ENCODE measurements at regions not wholly inside any gene's neighbourhood (a gene's known extent, or its start where the extent isn't known, plus 50 kb on each side); places are given as distances from the start of the nearest gene placed in this dataset.

DNA sequence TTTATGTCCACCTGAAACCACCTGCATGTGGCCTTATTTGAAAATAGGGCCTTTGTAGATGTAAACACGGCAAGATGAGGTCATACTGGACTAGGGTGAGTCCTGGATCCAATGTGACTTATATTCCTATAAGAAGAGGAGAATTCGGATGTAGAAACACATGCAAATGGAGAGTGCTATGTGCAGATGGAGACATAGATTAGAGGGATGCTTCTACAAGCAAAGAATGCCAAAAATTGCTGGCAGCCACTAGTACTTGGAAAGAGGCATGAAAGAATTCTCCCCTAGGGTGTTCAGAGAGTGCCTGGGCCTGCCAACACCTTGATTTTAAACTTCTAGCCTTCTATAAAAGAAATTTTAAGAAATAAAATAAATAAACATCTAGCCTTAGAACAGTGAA lies 226.1 kb downstream of the RFC3 start:
- no peak overlapping the region for H3K27ac ChIP-seq (ENCODE audit: low read depth, low read length)
- no peaks in the 10 kb centered on the region for H3K27me3 ChIP-seq (ENCODE audit: insufficient read depth, low read length)
- H3K9ac ChIP-seq (ENCODE audit: low read depth, low read length), result no peak overlapping the region
- 82% methylated on average over 2 of the region's 2 CpGs for WGBS
- H3K9me3 ChIP-seq (ENCODE audit: insufficient read depth, low read depth, low read length), result no peaks in the 10 kb centered on the region
- no peaks in the 10 kb centered on the region for H3K4me1 ChIP-seq (ENCODE audit: insufficient read depth, low read length)
- no peaks in the 10 kb centered on the region for H3K36me3 ChIP-seq (ENCODE audit: insufficient read depth, low read length)
- no peak overlapping the region for H3K4me3 ChIP-seq (ENCODE audit: low read length)

DNA sequence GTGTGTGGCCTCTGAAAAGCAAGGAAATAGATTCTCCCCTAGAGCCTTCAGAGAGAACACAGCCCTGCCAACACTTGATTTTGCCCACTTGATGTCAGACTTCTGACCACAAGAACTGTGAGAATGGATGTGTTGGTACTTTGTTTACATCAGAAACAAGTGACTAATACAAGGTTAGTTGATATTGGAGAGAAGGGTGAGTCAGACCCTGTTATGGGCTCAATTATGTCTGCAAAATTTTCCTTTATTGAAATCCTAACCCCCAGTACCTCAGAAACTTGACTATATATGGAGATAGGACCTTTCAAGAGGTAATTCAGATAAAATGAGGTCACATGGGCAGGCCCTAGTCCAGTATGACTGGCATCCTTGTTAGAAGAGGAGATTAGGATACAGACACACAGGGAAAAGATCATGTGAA lies 226.7 kb downstream of the RFC3 start:
- no peaks in the 10 kb centered on the region for H3K27me3 ChIP-seq (ENCODE audit: insufficient read depth, low read length)
- no peaks in the 10 kb centered on the region for H3K36me3 ChIP-seq (ENCODE audit: insufficient read depth, low read length)
- no peak overlapping the region for H3K27ac ChIP-seq (ENCODE audit: low read depth, low read length)
- no peaks in the 10 kb centered on the region for H3K9me3 ChIP-seq (ENCODE audit: insufficient read depth, low read depth, low read length)
- no peak overlapping the region for H3K9ac ChIP-seq (ENCODE audit: low read depth, low read length)
- H3K4me1 ChIP-seq (ENCODE audit: insufficient read depth, low read length), result no peaks in the 10 kb centered on the region
- H3K4me3 ChIP-seq (ENCODE audit: low read length), result no peak overlapping the region

DNA sequence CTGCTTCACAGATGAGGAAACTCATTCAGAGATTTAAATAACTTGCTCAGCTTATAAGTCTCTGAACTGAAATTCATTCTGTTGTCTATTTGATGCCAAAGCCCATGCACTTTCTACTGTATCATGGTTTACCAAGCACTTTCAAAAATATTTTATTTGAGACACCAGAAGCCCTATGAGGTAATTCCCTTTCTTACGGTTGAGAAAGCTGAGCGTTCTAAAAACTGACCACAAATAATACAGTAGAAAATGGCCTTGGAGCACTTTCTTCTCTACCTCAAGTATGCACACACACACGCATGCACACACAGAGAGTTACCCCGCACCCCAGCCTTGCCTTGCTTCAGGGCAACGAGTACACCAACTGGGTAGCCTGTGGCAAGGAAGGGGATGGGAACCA lies 228.5 kb downstream of the RFC3 start:
- H3K27me3 ChIP-seq (ENCODE audit: insufficient read depth, low read length), result no peaks in the 10 kb centered on the region
- no peak overlapping the region for H3K27ac ChIP-seq (ENCODE audit: low read depth, low read length)
- H3K4me1 ChIP-seq (ENCODE audit: insufficient read depth, low read length), result no peaks in the 10 kb centered on the region
- H3K9ac ChIP-seq (ENCODE audit: low read depth, low read length), result no peak overlapping the region
- H3K9me3 ChIP-seq (ENCODE audit: insufficient read depth, low read depth, low read length), result no peaks in the 10 kb centered on the region
- no peak overlapping the region for H3K4me3 ChIP-seq (ENCODE audit: low read length)
- no peaks in the 10 kb centered on the region for H3K36me3 ChIP-seq (ENCODE audit: insufficient read depth, low read length)
- WGBS, result 99% methylated on average over 5 of the region's 5 CpGs

DNA sequence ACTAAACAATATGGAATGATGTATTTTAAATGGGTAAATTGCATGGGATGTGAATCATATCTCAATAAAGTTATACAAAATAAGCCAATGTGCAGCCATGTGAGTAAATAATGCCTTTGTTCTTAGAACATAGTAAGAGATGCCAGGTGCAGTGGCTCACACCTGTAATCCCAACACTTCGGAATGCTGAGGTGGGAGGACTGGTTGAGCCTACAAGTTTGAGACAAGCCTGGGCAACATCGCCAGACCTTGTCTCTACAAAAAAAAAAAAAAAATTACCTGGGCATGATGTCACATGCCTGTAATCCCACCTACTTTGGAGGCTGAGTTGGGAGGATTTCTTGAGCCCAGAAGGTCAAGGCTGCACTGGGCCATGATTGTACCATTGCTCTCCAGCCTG lies 230.7 kb downstream of the RFC3 start:
- Histone ChIP-seq H3K4me3 (ENCODE audit: low read length) (no peak overlapping the region), H3K4me1 (ENCODE audit: insufficient read depth, low read length) (no peaks in the 10 kb centered on the region), H3K9me3 (ENCODE audit: insufficient read depth, low read depth, low read length) (no peaks in the 10 kb centered on the region), H3K27me3 (ENCODE audit: insufficient read depth, low read length) (no peaks in the 10 kb centered on the region), H3K36me3 (ENCODE audit: insufficient read depth, low read length) (no peaks in the 10 kb centered on the region), H3K9ac (ENCODE audit: low read depth, low read length) (no peak overlapping the region), H3K27ac (ENCODE audit: low read depth, low read length) (no peak overlapping the region)
- 88% methylated on average over 2 of the region's 2 CpGs for WGBS

DNA sequence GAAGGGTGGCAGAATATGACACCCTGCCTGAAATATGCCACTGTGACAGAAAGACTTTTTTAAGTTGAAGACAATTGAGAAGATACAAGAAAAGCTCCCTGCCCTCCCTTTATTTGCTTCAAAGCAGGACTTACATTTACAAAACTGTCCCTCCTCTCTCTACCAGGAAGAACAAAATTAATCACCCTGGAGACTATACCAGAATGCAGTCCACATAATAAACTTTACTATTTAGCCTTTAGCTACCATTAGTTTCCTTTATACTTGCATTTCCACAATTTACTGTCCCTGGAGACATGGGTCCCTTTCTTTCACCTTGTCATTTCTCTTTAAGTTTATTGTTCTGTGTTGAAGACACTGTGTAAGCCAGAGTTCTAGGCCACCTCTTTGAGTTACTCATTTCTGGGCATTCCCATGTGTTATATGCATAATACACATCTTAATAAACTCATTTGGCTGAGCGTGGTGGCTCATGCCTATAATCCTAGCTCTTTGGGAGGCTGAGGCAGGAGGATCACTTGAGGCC lies 238.8 kb downstream of the RFC3 start:
- 82% methylated on average over 1 of the region's 1 CpG for WGBS

DNA sequence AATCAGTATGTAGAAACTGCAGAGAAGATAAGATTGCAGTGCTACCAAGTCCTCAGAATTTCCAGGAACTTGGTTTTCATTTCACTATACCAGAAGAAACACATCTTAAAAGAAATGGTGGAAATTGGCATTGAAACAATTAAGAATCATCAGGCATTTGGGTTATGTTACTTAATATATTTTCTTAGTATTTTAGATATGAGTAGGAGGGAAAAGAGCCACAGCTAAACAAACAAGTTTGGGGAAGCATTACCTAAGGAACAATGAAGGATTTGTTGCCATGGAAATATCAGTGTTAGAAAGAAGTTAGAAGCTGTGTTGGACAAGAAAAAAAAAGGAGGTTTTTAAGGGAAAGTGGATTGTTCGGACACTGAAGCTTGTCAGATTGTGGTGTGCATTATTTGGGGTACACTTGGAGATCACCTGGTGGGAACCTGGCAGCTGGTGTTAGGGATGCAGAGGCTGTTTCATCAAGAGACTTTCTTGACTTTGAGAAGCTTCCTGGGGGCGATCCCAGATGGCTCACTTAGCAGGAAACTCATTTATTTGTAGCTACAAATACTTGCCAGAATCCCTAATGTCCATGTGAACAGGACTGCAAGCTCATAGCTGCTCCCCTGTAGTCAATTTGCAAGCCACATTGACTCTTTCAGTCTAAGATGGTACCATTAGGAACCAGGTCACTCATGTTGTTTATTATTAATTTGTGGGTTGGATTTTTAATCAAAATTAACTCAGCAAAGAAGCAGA lies 246.7 kb downstream of the RFC3 start:
- Histone ChIP-seq H3K4me3 (ENCODE audit: low read length) (no peak overlapping the region), H3K4me1 (ENCODE audit: insufficient read depth, low read length) (no peaks in the 10 kb centered on the region), H3K9me3 (ENCODE audit: insufficient read depth, low read depth, low read length) (no peaks in the 10 kb centered on the region), H3K36me3 (ENCODE audit: insufficient read depth, low read length) (no peaks in the 10 kb centered on the region), H3K27ac (ENCODE audit: low read depth, low read length) (no peak overlapping the region), H3K27me3 (ENCODE audit: insufficient read depth, low read length) (no peaks in the 10 kb centered on the region), H3K9ac (ENCODE audit: low read depth, low read length) (no peak overlapping the region)
- 86% methylated on average over 2 of the region's 2 CpGs for WGBS

More for the DNA sequence above, 238.8 kb downstream of the RFC3 start:
- Histone ChIP-seq H3K27ac (ENCODE audit: low read depth, low read length) (no peak overlapping the region), H3K4me3 (ENCODE audit: low read length) (no peak overlapping the region), H3K9me3 (ENCODE audit: insufficient read depth, low read depth, low read length) (no peaks in the 10 kb centered on the region; the same call in 1 of the 2 replicates), H3K27me3 (ENCODE audit: insufficient read depth, low read length) (no peaks in the 10 kb centered on the region), H3K4me1 (ENCODE audit: insufficient read depth, low read length) (no peaks in the 10 kb centered on the region), H3K36me3 (ENCODE audit: insufficient read depth, low read length) (no peaks in the 10 kb centered on the region), H3K9ac (ENCODE audit: low read depth, low read length) (no peak overlapping the region)

DNA sequence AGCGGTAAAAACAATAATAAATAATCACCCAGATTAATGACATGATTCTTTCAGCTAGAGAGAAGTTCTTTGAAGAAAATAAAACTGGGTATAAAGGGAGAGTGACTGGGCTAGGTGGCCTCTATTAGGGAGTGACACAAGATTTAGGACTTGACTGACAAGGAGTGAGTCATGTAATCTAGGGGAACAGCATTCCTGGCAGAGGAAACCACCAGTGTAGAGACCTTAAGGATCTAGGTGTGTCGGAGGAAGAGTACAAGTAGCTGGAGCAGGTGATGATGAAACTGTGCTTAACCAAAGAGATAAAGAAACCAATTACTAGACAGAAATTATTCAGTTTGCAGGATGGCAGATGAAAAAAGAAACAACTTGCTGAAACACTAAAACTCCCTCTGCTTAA lies 248.0 kb downstream of the RFC3 start:
- Histone ChIP-seq H3K9me3 (ENCODE audit: insufficient read depth, low read depth, low read length) (peaks cover 3% of the 10 kb centered on the region; the same call in 1 of the 2 replicates), H3K4me3 (ENCODE audit: low read length) (no peak overlapping the region), H3K27me3 (ENCODE audit: insufficient read depth, low read length) (no peaks in the 10 kb centered on the region), H3K36me3 (ENCODE audit: insufficient read depth, low read length) (no peaks in the 10 kb centered on the region), H3K27ac (ENCODE audit: low read depth, low read length) (no peak overlapping the region), H3K4me1 (ENCODE audit: insufficient read depth, low read length) (no peaks in the 10 kb centered on the region), H3K9ac (ENCODE audit: low read depth, low read length) (no peak overlapping the region)
- 100% methylated on average over 1 of the region's 2 CpGs for WGBS

DNA sequence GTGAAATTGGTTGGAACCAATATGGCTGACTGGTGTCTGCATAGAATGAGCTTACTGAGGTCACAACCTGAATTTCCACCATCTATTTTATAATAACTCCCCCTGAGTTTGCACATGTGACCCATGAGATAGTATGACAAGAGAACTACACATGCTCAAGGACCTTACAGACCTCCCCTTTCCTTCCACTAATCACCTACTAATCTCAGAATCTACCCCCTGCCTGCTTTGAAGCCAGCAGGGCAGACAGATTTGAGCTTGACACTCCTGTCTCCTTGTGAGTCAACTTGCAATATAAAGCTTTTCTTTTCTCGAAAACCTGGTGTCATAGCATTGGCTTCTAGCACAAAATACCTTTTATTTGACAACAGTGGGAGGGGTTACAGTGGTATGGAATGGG lies 248.4 kb downstream of the RFC3 start:
- Histone ChIP-seq H3K9me3 (ENCODE audit: insufficient read depth, low read depth, low read length) (peaks cover 3% of the 10 kb centered on the region; the same call in 1 of the 2 replicates), H3K27me3 (ENCODE audit: insufficient read depth, low read length) (no peaks in the 10 kb centered on the region), H3K27ac (ENCODE audit: low read depth, low read length) (no peak overlapping the region), H3K36me3 (ENCODE audit: insufficient read depth, low read length) (no peaks in the 10 kb centered on the region), H3K4me1 (ENCODE audit: insufficient read depth, low read length) (no peaks in the 10 kb centered on the region), H3K9ac (ENCODE audit: low read depth, low read length) (no peak overlapping the region), H3K4me3 (ENCODE audit: low read length) (no peak overlapping the region)
- 75% methylated on average over 1 of the region's 1 CpG for WGBS

DNA sequence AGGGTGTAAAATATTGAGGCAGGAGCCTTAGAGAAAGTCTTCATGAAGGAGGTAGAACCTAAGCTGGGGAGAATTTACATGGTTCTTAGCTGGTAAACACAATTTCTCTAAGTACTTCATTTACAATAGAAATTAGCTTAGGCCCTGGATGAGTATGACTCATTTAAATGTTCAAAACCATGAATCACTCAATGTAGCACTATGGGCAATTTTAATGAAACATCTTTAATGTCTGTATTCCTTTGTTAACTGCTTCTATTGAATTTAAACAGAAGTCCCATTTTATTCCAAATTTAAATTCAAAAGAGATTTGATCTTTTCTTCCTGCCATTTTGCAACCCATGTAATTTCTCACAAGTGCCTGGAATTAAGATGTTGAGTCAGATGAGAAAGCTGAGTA lies 252.1 kb downstream of the RFC3 start:
- H3K27me3 ChIP-seq (ENCODE audit: insufficient read depth, low read length), result no peaks in the 10 kb centered on the region
- no peak overlapping the region for H3K9ac ChIP-seq (ENCODE audit: low read depth, low read length)
- no peaks in the 10 kb centered on the region for H3K36me3 ChIP-seq (ENCODE audit: insufficient read depth, low read length)
- no peak overlapping the region for H3K27ac ChIP-seq (ENCODE audit: low read depth, low read length)
- H3K4me3 ChIP-seq (ENCODE audit: low read length), result no peak overlapping the region
- H3K4me1 ChIP-seq (ENCODE audit: insufficient read depth, low read length), result no peaks in the 10 kb centered on the region
- peaks cover 3% of the 10 kb centered on the region; the same call in 1 of the 2 replicates for H3K9me3 ChIP-seq (ENCODE audit: insufficient read depth, low read depth, low read length)

DNA sequence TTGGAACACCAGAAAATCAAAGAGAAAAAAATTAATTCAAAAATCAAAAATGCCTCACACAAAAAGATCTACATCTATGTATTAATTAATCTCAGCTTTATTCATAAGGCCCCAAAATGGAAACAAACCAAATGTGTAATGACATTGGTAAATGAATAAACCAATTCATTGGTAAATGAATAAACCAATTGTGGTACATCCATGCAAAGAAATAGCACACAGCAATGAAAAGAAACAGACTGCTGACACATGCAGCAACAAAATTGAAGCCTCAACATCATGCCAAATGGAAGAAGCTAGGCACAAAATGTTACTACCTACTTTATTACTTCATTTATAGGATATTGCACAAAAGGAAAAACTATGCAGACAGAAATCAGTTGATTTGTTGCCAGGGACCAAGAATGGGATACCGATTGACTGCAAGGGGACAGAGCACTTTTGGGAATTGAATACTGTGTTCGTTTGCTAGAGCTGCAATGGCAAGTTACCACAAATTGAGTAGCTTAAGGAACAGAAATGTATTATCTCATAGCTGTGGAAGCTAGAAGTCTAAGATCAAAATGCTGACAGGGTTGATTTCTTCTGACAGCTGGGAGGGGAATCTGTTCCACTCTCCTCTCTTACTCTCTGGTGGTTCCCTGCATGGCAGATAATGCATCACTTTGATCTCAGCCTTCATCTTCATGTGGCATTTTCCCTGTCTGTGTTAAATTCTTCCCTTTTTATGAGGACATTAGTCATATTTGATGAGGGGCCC lies 252.8 kb downstream of the RFC3 start:
- H3K27ac ChIP-seq (ENCODE audit: low read depth, low read length), result no peak overlapping the region
- no peaks in the 10 kb centered on the region for H3K4me1 ChIP-seq (ENCODE audit: insufficient read depth, low read length)
- WGBS, result 93% methylated on average over 2 of the region's 2 CpGs
- no peak overlapping the region for H3K9ac ChIP-seq (ENCODE audit: low read depth, low read length)
- no peaks in the 10 kb centered on the region for H3K36me3 ChIP-seq (ENCODE audit: insufficient read depth, low read length)
- H3K9me3 ChIP-seq (ENCODE audit: insufficient read depth, low read depth, low read length), result peaks cover 3% of the 10 kb centered on the region; the same call in 1 of the 2 replicates
- H3K4me3 ChIP-seq (ENCODE audit: low read length), result no peak overlapping the region
- no peaks in the 10 kb centered on the region for H3K27me3 ChIP-seq (ENCODE audit: insufficient read depth, low read length)

DNA sequence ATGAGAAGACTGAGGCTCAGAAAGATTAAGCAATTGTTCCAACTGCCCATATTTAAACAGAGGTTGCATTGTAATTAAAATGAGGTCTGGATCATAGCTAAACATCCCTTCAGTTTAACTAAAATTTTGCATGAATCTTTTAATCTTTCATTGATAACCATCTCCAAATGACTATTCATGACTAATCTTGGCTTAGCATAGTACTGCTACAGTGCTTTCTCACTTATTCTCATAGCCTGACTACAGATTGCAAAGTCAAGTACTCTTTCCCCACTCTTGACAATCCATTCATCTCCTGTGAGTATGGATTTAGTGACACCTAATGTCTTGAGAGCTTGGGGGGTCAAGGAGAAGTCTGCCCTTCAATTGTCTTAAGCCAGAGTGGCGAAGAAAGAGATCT lies 258.4 kb downstream of the RFC3 start:
- WGBS, result 100% methylated on average over 1 of the region's 1 CpG
- no peaks in the 10 kb centered on the region for H3K36me3 ChIP-seq (ENCODE audit: insufficient read depth, low read length)
- no peak overlapping the region for H3K27ac ChIP-seq (ENCODE audit: low read depth, low read length)
- no peaks in the 10 kb centered on the region for H3K27me3 ChIP-seq (ENCODE audit: insufficient read depth, low read length)
- no peaks in the 10 kb centered on the region for H3K9me3 ChIP-seq (ENCODE audit: insufficient read depth, low read depth, low read length)
- no peak overlapping the region for H3K4me3 ChIP-seq (ENCODE audit: low read length)
- H3K9ac ChIP-seq (ENCODE audit: low read depth, low read length), result no peak overlapping the region
- H3K4me1 ChIP-seq (ENCODE audit: insufficient read depth, low read length), result peaks cover 3% of the 10 kb centered on the region; the same call in 1 of the 2 replicates
